H54 (cell line): ENCODE measurements at regions not wholly inside any gene's neighbourhood (a gene's known extent, or its start where the extent isn't known, plus 50 kb on each side); places are given as distances from the start of the nearest gene placed in this dataset.
"Not testable (repeated sequence)": the region's sequence is repeated elsewhere in the genome, so short reads cannot be mapped to it uniquely, and the experiment has no call there.

Experiments used
- DNase-seq: peaks from one replicate; pipeline ENCODE4 v3.0.0; 2011; ENCODE audit warnings: low spot score, mixed read lengths; ENCODE audit not compliant: insufficient read length
- FAIRE-seq: peaks from 3 replicates; lab custom pipeline; 2011; peaks lifted over from hg19 to GRCh38; lab: Jason Lieb, UNC
- POLR2A ChIP-seq: IDR thresholded peaks from 2 replicates; pipeline ENCODE4 v1.6.1; 2011; ENCODE audit warnings: low read depth, mild to moderate bottlenecking, low read length

DNA sequence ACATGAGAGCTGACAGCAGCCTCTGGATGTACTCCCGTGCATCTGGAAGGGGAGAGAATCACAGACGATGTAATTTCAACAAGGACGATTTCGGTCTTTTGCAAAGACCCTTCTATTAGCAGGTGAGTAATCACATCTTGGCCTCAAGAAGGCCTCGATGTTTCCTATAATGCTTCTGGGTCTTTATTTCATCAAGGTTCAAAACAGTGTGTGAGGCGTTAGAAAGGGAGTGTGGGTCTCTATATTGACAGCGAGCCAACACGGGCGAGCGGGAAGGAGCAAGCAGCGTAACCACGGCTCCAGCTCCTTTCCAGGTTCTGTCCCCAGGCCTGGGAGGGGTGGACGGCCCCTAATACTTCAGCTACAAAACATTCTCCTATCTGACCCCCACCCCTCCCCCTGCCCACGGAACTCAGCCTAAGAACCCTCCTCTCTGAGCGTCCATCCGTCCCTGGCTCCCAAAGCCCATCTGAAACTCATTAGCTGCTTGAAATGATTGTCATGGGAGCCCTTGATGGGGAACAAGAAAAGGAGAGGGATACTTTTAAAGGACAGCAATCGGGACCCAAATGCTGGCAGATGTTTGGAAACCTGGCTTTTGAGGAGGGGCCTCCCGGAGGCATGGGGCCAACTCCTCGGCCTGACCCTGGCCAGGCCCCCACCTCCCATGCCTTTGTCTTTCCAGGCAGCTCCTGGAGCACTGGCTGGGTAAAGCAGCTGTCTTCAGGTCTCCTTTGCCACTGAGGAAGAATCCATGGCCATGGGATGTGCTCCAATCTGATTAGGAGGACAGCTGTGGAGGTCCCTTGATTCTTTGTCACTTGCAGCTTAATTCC, 250.8 kb downstream of the FOXD2 start:
- DNase-seq (no peak), FAIRE-seq (no peak)
- TF ChIP-seq POLR2A, result no peak

- FAIRE-seq (no peak), DNase-seq (no peak)
- no peak for TF ChIP-seq POLR2A
These were observed 252.1 kb downstream of the FOXD2 start for GRCh38 chr1:47689894-47690293.

GRCh38 chr1:47690341-47691250, 252.8 kb downstream of the FOXD2 start:
- FAIRE-seq (no peak), DNase-seq (no peak)
- no peak for TF ChIP-seq POLR2A

- DNase-seq, FAIRE-seq: not testable (repeated sequence)
These were observed 253.4 kb downstream of the FOXD2 start for GRCh38 chr1:47691293-47691692.

DNA sequence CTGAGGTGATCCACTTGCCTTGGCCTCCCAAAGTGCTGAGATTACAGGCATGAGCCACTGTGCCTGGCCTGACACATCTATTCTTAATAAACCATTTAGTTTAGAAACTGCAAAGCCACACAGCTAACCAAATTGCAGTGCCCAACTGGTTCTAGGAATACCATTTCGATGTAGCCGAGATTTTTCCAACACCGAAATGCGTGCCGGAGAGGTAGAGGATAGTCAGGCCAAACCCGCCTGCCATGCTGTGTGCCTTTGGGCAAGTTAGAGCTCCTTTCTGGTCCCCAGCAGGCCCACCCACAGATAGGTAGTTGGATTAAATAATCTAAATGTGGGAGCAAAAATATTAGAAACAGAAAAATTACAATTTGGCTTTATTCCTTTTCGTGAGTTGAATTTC, 254.4 kb downstream of the FOXD2 start:
- FAIRE-seq (no peak), DNase-seq (no peak)
- TF ChIP-seq POLR2A, result no peak

GRCh38 chr1:47693115-47693514, 255.3 kb downstream of the FOXD2 start:
- DNase-seq (no peak), FAIRE-seq (no peak)
- TF ChIP-seq POLR2A, result no peak

DNA sequence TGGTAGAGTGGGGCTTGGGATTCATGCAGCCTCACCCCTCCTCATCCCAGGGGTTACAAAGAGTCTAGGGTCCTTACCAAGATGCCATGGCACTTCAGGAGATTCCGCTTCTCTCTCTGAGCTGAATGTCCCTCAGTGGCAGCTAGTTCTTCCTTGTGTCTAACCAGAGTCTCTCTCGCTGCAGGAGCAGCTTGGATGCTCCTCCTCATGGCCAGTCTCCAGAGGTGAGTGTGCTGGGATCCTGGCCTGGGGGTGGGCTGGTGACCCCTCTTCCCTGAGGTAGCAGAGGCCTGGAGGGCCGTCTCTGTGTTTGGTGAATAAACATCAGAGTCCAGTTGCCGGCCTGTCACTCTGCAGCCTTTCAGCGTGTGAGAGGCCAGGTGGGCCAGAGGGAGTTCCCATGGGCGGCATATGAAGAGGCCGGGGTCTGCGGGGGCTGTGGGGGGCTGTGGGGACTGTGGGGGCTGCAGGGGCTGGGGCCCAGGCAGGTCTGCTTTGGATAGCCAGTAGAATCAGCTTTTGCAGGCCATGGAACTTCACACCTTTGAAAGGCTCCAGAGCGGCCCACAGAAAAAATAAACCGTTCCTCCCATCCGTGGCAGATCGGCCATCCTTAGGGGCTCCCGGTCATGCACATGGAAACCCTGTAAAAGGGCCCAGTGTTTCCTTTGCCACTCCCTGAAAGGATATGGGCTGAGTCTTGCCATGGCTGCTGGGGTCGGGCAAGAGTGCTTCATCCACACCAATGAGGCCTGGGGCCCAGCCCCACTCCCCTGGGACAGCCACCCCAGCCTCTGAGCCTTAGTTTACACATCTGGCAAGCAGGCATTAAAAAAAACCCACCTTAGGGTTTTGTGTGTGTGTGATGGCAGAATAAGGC, 256.4 kb downstream of the FOXD2 start:
- FAIRE-seq, result no peak
- DNase-seq, result no peak
- no peak for TF ChIP-seq POLR2A

DNA sequence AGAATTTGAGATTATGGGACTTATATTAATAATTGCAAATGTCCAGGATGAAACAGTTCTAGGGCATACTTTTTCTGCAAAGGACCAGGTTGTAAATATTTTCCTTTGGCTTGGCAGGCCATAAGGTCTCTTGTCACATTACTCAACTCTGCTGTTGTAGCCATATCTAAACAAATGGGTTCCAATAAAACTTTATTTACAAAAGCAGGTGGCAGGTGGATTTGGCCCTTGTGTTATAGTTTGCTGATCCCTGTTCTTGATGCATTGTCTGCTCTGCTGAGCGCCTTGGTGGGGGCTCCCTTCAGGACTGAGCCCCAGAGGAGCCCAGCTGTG, 258.5 kb downstream of the FOXD2 start:
- no peak for TF ChIP-seq POLR2A
- DNase-seq, result no peak
- no peak for FAIRE-seq

DNA sequence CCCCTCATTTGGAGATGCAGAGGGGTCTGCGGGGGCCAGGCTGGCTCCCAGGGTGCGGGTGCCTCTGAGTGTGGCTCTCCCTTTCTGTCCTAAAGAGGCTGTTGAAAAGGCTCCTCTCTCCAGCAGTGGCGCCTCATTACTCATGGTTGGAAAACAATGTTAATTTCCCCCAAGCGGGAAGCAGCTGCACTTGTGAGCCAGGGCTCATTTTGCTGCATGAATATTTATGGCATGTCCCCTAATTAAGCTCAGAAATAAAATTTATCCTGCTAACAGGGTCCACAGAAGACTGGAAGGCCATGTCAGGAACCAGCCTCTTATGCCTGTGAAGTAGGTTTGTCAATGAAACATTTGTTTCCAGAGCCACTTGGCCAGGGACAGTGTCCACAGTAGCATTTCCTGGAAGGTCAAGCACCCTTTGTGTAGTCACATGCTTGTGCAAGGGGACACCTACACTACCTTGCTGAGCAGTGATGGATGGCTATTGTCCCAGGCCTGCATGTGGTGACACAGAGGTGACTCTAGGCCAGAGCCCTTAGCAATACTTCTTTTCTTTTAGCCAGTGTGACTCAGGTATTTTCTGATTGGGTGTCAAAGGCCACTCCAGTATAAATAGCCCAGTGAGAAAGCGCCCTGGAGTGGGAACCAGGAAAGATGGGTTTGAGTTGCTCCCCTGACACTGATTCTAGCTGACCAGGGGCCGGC, 259.0 kb downstream of the FOXD2 start:
- DNase-seq, result no peak
- no peak for TF ChIP-seq POLR2A
- no peak for FAIRE-seq

DNA sequence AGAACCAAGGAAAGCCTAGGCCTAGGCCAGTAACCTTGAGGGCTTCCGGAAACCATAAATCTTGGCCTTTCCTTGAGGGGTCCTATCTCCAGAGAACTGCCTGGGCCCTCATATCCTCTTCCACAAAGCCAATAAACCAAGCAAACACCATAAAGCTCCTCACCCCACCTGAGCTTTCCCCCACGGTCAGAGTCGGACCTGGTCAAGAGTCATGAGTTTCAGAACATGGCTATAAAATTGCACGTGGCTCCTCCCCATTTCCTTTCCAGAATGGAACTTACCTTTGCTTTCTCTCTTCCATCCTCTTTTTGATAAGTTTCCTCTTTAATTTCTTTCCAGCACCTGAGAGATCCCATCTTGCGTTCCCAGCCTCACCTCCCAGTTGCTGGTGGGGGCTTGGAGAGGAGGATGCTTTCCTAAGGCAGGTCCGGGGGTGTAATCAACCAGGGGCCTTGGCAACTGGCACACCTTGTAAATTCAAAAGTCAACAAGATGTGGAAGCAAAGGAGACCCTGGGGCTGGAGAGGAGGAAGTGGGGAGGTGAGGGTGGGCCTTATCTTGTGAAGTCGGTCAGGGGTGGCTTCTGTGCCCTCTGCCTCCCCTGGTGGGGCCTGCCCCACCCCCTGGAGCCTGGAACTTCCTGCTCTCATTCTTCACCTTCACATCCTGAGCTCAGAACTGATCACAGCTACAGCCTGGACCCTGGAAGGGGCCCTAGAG, 259.9 kb downstream of the FOXD2 start:
- DNase-seq (no peak), FAIRE-seq (no peak)
- no peak for TF ChIP-seq POLR2A

- DNase-seq, result no peak
- no peak for FAIRE-seq
- TF ChIP-seq POLR2A, result no peak
These were observed 261.8 kb downstream of the FOXD2 start for GRCh38 chr1:47699492-47700235.

GRCh38 chr1:47701283-47701682, 263.4 kb downstream of the FOXD2 start:
- FAIRE-seq, result no peak
- DNase-seq, result no peak
- TF ChIP-seq POLR2A, result no peak
